HepG2 (cell line): ENCODE measurements at regions not wholly inside any gene's neighbourhood (a gene's known extent, or its start where the extent isn't known, plus 50 kb on each side); places are given as distances from the start of the nearest gene placed in this dataset.

Experiments
- ATAC-seq: fragments of 200-7000 bp; cut with Tn5 transposase; 3 replicates; pipeline ENCODE4 v1.9.1; 2020; ENCODE audit warnings: mild to moderate bottlenecking, moderate library complexity
- BruUV-seq: library from RNA; stranded (reverse); fragments of 400-500 nt; replicated peaks from 2 replicates; lab custom pipeline; 2021; lab: Mats Ljungman, UMichigan
- CTCF ChIA-PET: fragments of 300-600 bp; formaldehyde crosslinking; extraction: SDS; loops from one replicate; lab custom pipeline; 2021; ENCODE audit warnings: low total read pairs, inconsistent platforms, low intra/inter-chr PET ratio; lab: Yijun Ruan, JAX
- POLR2A ChIA-PET: fragments of 350-600 bp; sonication (Branson Sonifier 250); formaldehyde crosslinking; loops from one replicate; lab custom pipeline; 2020; ENCODE audit warnings: antibody characterized with exemption, inconsistent platforms; lab: Yijun Ruan, JAX
- DNase-seq: peaks from one replicate; pipeline ENCODE4 v3.0.0-alpha.2; 2015; ENCODE audit warnings: low spot score
- FAIRE-seq: peaks from 3 replicates; lab custom pipeline; 2011; peaks lifted over from hg19 to GRCh38; lab: Jason Lieb, UNC
- H2AFZ ChIP-seq: one replicate; pipeline ENCODE4 v1.6.1; 2011; ENCODE audit warnings: low read length, inconsistent platforms
- H3K27ac ChIP-seq: fragments of 300-600 bp; 3 replicates; pipeline ENCODE4 v1.8.0; 2011; ENCODE audit warnings: mixed run types, mild to moderate bottlenecking, mixed read lengths, low read length, inconsistent platforms; ENCODE audit not compliant: insufficient read depth; ENCODE audit errors: extremely low read length
- H3K27me3 ChIP-seq, 2 experiments: fragments of 200-600 bp in 1 of 2; 2 replicates in 1 of 2; 3 replicates in 1 of 2; pipeline versions ENCODE4 v1.6.0 to v1.8.0; 2011; ENCODE audit warnings: low read length in 2 of 2, mild to moderate bottlenecking in 2 of 2, moderate library complexity in 2 of 2, inconsistent platforms in 1 of 2; ENCODE audit not compliant: insufficient read depth in 2 of 2, control insufficient read depth in 1 of 2
- H3K36me3 ChIP-seq, 2 experiments: fragments of 200-600 bp in 1 of 2; replicated peaks in 1 of 2; 2 replicates in 1 of 2; 3 replicates in 1 of 2; pipeline versions ENCODE4 v1.5.1 to v1.8.0; 2011; ENCODE audit warnings: low read length in 2 of 2, inconsistent platforms in 1 of 2; ENCODE audit not compliant: insufficient read depth in 2 of 2, control insufficient read depth in 1 of 2
- H3K4me1 ChIP-seq: 2 replicates; pipeline ENCODE4 v1.5.1; 2012; ENCODE audit warnings: low read length, inconsistent platforms; ENCODE audit not compliant: insufficient read depth
- H3K4me2 ChIP-seq: 2 replicates; pipeline ENCODE4 v1.6.0; 2011; ENCODE audit warnings: low read depth, low read length, inconsistent platforms
- H3K4me3 ChIP-seq, 3 experiments: fragments of 200-600 bp in 1 of 3; sonication (generic), shearing (Covaris generic) in 1 of 3; replicated peaks in 1 of 3; 2 replicates each; pipeline ENCODE4 v1.5.1; 2011 to 2016; ENCODE audit warnings: low read length in 3 of 3, inconsistent platforms in 2 of 3, low read depth in 2 of 3, mild to moderate bottlenecking in 2 of 3, control low read depth in 1 of 3, mixed read lengths in 1 of 3; ENCODE audit not compliant: insufficient read depth in 1 of 3
- H3K79me2 ChIP-seq: one replicate; pipeline ENCODE4 v1.6.1; 2011; ENCODE audit warnings: low read length, inconsistent platforms; ENCODE audit not compliant: insufficient read depth
- H3K9ac ChIP-seq: 2 replicates; pipeline ENCODE4 v1.6.0; 2011; ENCODE audit warnings: mild to moderate bottlenecking, low read depth, low read length, inconsistent platforms; ENCODE audit not compliant: insufficient read depth
- H3K9me3 ChIP-seq: 2 replicates; pipeline ENCODE4 v1.5.1; 2012; ENCODE audit warnings: mild to moderate bottlenecking, low read length
- H4K20me1 ChIP-seq: 2 replicates; pipeline ENCODE4 v1.6.0; 2011; ENCODE audit warnings: inconsistent platforms, mild to moderate bottlenecking, low read length, moderate library complexity; ENCODE audit not compliant: insufficient read depth
- ARNT2 ChIP-seq: sonication (generic); formaldehyde crosslinking; IDR thresholded peaks from 2 replicates; pipeline ENCODE4 v1.8.0; 2022; ENCODE audit warnings: mild to moderate bottlenecking, low read depth, missing genetic modification reagents, moderate library complexity
- HIVEP1 ChIP-seq: sonication (generic); formaldehyde crosslinking; IDR thresholded peaks from 2 replicates; pipeline ENCODE4 v1.4.0; 2020; ENCODE audit warnings: mild to moderate bottlenecking, missing genetic modification reagents
- HOXA3 ChIP-seq: sonication (generic); formaldehyde crosslinking; IDR thresholded peaks from 2 replicates; pipeline ENCODE4 v1.5.0; 2020; ENCODE audit warnings: missing genetic modification reagents
- IRF2 ChIP-seq: IDR thresholded peaks from 2 replicates; pipeline ENCODE4 v1.6.1; 2018; ENCODE audit warnings: missing genetic modification reagents, missing compliant biosample characterization
- NONO ChIP-seq, 2 experiments: fragments of 450-650 bp in 1 of 2; sonication (generic) in 1 of 2; formaldehyde crosslinking in 1 of 2; IDR thresholded peaks in 1 of 2; conservative IDR thresholded peaks in 1 of 2; 2 replicates each; pipeline versions ENCODE4 v1.6.1 to v1.8.0; 2017 to 2022; ENCODE audit warnings: mild to moderate bottlenecking in 1 of 2, missing genetic modification reagents in 1 of 2, moderate library complexity in 1 of 2
- RAD21 ChIP-seq: fragments of 450-650 bp; formaldehyde crosslinking; IDR thresholded peaks from 2 replicates; pipeline ENCODE4 v1.5.0; 2020; ENCODE audit warnings: mild to moderate bottlenecking
- TBP ChIP-seq: sonication (generic); formaldehyde crosslinking; IDR thresholded peaks from 2 replicates; pipeline ENCODE4 v1.5.0; 2020; ENCODE audit warnings: missing genetic modification reagents
- TGIF2 ChIP-seq: IDR thresholded peaks from 2 replicates; pipeline ENCODE4 v1.6.1; 2016; ENCODE audit warnings: control low read depth, missing compliant biosample characterization
- ZBTB38 ChIP-seq: sonication (generic); formaldehyde crosslinking; IDR thresholded peaks from 2 replicates; pipeline ENCODE4 v1.5.1; 2020; ENCODE audit warnings: mild to moderate bottlenecking, missing genetic modification reagents
- ZNF546 ChIP-seq: sonication (generic); formaldehyde crosslinking; conservative IDR thresholded peaks from 2 replicates; pipeline ENCODE4 v1.8.1; 2023; ENCODE audit warnings: mild to moderate bottlenecking, missing genetic modification reagents
- ZNF570 ChIP-seq: sonication (generic); formaldehyde crosslinking; IDR thresholded peaks from 2 replicates; pipeline ENCODE4 v1.4.0; 2020; ENCODE audit warnings: mild to moderate bottlenecking, missing genetic modification reagents, borderline replicate concordance
- ZNF607 ChIP-seq: sonication (generic); formaldehyde crosslinking; IDR thresholded peaks from 2 replicates; pipeline ENCODE4 v1.5.1; 2020; ENCODE audit warnings: missing genetic modification reagents, mild to moderate bottlenecking, borderline replicate concordance
- ZNF674 ChIP-seq: sonication (generic); formaldehyde crosslinking; IDR thresholded peaks from 2 replicates; pipeline ENCODE4 v1.5.0; 2020; ENCODE audit warnings: low read depth, mild to moderate bottlenecking, missing genetic modification reagents
- ZZZ3 ChIP-seq: sonication (generic); formaldehyde crosslinking; IDR thresholded peaks from 2 replicates; pipeline ENCODE4 v1.4.0; 2020; ENCODE audit warnings: missing genetic modification reagents, mild to moderate bottlenecking, borderline replicate concordance
- WGBS: methylation state at CpG from one replicate; pipeline ENCODE4 v1.1.6; 2017; ENCODE audit warnings: low lambda C conversion rate; 5-methylcytosine and 5-hydroxymethylcytosine counted together
- in situ Hi-C: cut with HindIII; loops from 2 replicates; pipeline ENCODE4 v1.10.0; 2017; ENCODE audit warnings: low pct_unique_long_range_greater_than_20kb; ENCODE audit not compliant: extremely low pct_ligation_motif_present
- intact Hi-C: fragments of 100-400 bp; cut with micrococcal nuclease; formaldehyde crosslinking; loops from one replicate; pipeline ENCODE4 v1.10.0; 2022; ENCODE audit not compliant: unreplicated experiment
- TF ChIP-seq, protein P1 (sequence below): IDR thresholded peaks from 2 replicates; pipeline ENCODE4 v1.6.1; 2016; ENCODE audit warnings: low read depth, borderline replicate concordance
- TF ChIP-seq, protein P2 (sequence below): sonication (generic); formaldehyde crosslinking; conservative IDR thresholded peaks from 2 replicates; pipeline ENCODE4 v1.8.0; 2022; ENCODE audit warnings: low read depth, missing genetic modification reagents
- TF ChIP-seq, protein P3 (sequence below): sonication (generic); formaldehyde crosslinking; IDR thresholded peaks from 2 replicates; pipeline ENCODE4 v1.4.0; 2020; ENCODE audit warnings: missing genetic modification reagents
- TF ChIP-seq, protein P4 (sequence below): sonication (generic); formaldehyde crosslinking; IDR thresholded peaks from 2 replicates; pipeline ENCODE4 v1.5.0; 2020; ENCODE audit warnings: missing genetic modification reagents
- TF ChIP-seq, protein P5 (sequence below): sonication (generic); formaldehyde crosslinking; IDR thresholded peaks from 2 replicates; pipeline ENCODE4 v1.5.0; 2020; ENCODE audit warnings: missing genetic modification reagents

DNA sequence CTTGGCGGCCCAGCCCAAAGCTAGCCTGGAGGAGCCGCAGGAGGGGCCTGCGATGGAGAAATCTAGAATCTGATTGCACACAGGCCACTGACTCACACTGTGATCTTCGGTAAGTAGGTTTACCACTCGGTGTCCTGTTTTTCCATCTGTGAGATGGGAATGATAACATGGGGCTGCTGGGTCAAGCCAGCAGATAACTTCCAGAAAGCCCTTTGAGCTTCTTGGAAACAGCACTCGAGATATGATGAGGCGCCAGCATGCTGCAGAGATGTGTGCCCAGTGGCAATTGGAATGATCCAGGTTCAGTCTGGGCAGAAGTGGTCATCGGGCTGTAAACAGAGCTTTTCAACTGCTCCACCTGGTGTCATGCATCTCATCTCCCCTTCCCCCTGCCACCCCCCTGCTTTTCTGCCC lies 771.3 kb upstream of the TBX3 start:
- H2AFZ ChIP-seq: no peak overlapping the region
- no peaks in the 10 kb centered on the region for H3K27me3 ChIP-seq
- no peaks in the 10 kb centered on the region for H3K79me2 ChIP-seq
- ATAC-seq (no peak), DNase-seq (peak; percentile 63), FAIRE-seq (peak; percentile 60)
- in situ Hi-C loops (loop anchor here (25.0 kb wide), 1 partner anchor 793 kb away; no protein-coding TSS in a partner anchor), intact Hi-C loops (no loop called here)
- no TSS peak for BruUV-seq
- POLR2A ChIA-PET: interaction anchor here (0.8 to 2.3 kb wide), 5 partner anchors 13 to 799 kb away, joined by 4 to 11 read pairs (median 7); partner anchors contain the start of gene TBX3
- H3K9me3 ChIP-seq: no peaks in the 10 kb centered on the region
- no peak overlapping the region for H3K9ac ChIP-seq
- CTCF ChIA-PET: no interaction called here
- peak overlapping the region; percentile 38 for H3K4me2 ChIP-seq
- 43% methylated on average over 8 of the region's 8 CpGs for WGBS
- H3K4me3 ChIP-seq: no peak overlapping the region
- H3K27ac ChIP-seq: peak overlapping the region; percentile 31
- peaks cover 75% of the 10 kb centered on the region for H3K4me1 ChIP-seq
- H4K20me1 ChIP-seq: no peaks in the 10 kb centered on the region
- H3K36me3 ChIP-seq: no peaks in the 10 kb centered on the region
- peak; percentile 46; the same call in 1 of the 2 replicates for TF ChIP-seq ZBTB38 (CRISPR knock-in tag)
- TF ChIP-seq, protein P1, sequence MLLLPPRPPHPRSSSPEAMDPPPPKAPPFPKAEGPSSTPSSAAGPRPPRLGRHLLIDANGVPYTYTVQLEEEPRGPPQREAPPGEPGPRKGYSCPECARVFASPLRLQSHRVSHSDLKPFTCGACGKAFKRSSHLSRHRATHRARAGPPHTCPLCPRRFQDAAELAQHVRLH (CRISPR knock-in tag): peak; percentile 33; the same call in 1 of the 2 replicates
- TF ChIP-seq, protein P2, sequence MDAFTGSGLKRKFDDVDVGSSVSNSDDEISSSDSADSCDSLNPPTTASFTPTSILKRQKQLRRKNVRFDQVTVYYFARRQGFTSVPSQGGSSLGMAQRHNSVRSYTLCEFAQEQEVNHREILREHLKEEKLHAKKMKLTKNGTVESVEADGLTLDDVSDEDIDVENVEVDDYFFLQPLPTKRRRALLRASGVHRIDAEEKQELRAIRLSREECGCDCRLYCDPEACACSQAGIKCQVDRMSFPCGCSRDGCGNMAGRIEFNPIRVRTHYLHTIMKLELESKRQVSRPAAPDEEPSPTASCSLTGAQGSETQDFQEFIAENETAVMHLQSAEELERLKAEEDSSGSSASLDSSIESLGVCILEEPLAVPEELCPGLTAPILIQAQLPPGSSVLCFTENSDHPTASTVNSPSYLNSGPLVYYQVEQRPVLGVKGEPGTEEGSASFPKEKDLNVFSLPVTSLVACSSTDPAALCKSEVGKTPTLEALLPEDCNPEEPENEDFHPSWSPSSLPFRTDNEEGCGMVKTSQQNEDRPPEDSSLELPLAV (CRISPR knock-in tag): no peak
- no peak for TF ChIP-seq ZNF674
- TF ChIP-seq ZNF570 (CRISPR knock-in tag): no peak
- no peak for TF ChIP-seq TGIF2 (CRISPR knock-in tag)
- TF ChIP-seq, protein P3, sequence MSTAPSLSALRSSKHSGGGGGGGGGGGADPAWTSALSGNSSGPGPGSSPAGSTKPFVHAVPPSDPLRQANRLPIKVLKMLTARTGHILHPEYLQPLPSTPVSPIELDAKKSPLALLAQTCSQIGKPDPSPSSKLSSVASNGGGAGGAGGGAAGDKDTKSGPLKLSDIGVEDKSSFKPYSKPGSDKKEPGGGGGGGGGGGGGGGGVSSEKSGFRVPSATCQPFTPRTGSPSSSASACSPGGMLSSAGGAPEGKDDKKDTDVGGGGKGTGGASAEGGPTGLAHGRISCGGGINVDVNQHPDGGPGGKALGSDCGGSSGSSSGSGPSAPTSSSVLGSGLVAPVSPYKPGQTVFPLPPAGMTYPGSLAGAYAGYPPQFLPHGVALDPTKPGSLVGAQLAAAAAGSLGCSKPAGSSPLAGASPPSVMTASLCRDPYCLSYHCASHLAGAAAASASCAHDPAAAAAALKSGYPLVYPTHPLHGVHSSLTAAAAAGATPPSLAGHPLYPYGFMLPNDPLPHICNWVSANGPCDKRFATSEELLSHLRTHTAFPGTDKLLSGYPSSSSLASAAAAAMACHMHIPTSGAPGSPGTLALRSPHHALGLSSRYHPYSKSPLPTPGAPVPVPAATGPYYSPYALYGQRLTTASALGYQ (CRISPR knock-in tag): no peak
- no peak for TF ChIP-seq TBP
- TF ChIP-seq, protein P4, sequence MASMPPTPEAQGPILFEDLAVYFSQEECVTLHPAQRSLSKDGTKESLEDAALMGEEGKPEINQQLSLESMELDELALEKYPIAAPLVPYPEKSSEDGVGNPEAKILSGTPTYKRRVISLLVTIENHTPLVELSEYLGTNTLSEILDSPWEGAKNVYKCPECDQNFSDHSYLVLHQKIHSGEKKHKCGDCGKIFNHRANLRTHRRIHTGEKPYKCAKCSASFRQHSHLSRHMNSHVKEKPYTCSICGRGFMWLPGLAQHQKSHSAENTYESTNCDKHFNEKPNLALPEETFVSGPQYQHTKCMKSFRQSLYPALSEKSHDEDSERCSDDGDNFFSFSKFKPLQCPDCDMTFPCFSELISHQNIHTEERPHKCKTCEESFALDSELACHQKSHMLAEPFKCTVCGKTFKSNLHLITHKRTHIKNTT: no peak
- no peak for TF ChIP-seq NONO (IDR thresholded peaks at IDR 0.05)
- TF ChIP-seq NONO (CRISPR knock-in tag; conservative IDR thresholded peaks at IDR 0.05): no peak
- no peak for TF ChIP-seq ZZZ3 (CRISPR knock-in tag)
- TF ChIP-seq, protein P5, sequence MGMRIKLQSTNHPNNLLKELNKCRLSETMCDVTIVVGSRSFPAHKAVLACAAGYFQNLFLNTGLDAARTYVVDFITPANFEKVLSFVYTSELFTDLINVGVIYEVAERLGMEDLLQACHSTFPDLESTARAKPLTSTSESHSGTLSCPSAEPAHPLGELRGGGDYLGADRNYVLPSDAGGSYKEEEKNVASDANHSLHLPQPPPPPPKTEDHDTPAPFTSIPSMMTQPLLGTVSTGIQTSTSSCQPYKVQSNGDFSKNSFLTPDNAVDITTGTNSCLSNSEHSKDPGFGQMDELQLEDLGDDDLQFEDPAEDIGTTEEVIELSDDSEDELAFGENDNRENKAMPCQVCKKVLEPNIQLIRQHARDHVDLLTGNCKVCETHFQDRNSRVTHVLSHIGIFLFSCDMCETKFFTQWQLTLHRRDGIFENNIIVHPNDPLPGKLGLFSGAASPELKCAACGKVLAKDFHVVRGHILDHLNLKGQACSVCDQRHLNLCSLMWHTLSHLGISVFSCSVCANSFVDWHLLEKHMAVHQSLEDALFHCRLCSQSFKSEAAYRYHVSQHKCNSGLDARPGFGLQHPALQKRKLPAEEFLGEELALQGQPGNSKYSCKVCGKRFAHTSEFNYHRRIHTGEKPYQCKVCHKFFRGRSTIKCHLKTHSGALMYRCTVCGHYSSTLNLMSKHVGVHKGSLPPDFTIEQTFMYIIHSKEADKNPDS (CRISPR knock-in tag): no peak
- TF ChIP-seq ARNT2 (CRISPR knock-in tag): no peak
- no peak for TF ChIP-seq HOXA3
- no peak for TF ChIP-seq ZNF546 (CRISPR knock-in tag)
- TF ChIP-seq ZNF607: no peak
- no peak for TF ChIP-seq IRF2 (CRISPR knock-in tag)
- no peak for TF ChIP-seq HIVEP1
- no peak for TF ChIP-seq RAD21 (CRISPR knock-in tag)
